SK-N-SH treated with all-trans-retinoic acid at 6 μM for 48 hours (cell line): ENCODE measurements at regions not wholly inside any gene's neighbourhood (a gene's known extent, or its start where the extent isn't known, plus 50 kb on each side); places are given as distances from the start of the nearest gene placed in this dataset.
A peak's percentile ranks its signal among the peaks of the same experiment; 100 is the strongest.
"Not testable (repeated sequence)": the region's sequence is repeated elsewhere in the genome, so short reads cannot be mapped to it uniquely, and the experiment has no call there.

Experiments used
- ATAC-seq: fragments of 200-7000 bp; cut with Tn5 transposase; 3 replicates; pipeline ENCODE4 v1.9.1; 2020; ENCODE audit warnings: mild to moderate bottlenecking, moderate library complexity
- ARNTL ChIP-seq: fragments of 450-650 bp; formaldehyde crosslinking; IDR thresholded peaks from 2 replicates; pipeline ENCODE4 v1.5.0; 2020; ENCODE audit warnings: low read depth, mild to moderate bottlenecking, moderate library complexity, borderline replicate concordance
- BACH2 ChIP-seq: fragments of 250-450 bp; sonication (Bioruptor Pico); IDR thresholded peaks from 2 replicates; pipeline ENCODE4 v1.9.0; 2021; ENCODE audit warnings: mild to moderate bottlenecking, borderline replicate concordance
- CSDC2 ChIP-seq: fragments of 250-450 bp; sonication (Bioruptor Pico); IDR thresholded peaks from 2 replicates; pipeline ENCODE4 v1.5.0; 2020; ENCODE audit warnings: mild to moderate bottlenecking, moderate library complexity
- ESRRG ChIP-seq: fragments of 250-450 bp; sonication (Bioruptor Pico); IDR thresholded peaks from 2 replicates; pipeline ENCODE4 v1.6.1; 2021; ENCODE audit warnings: mild to moderate bottlenecking
- GLIS3 ChIP-seq: fragments of 250-450 bp; sonication (Bioruptor Pico); IDR thresholded peaks from 2 replicates; pipeline ENCODE4 v1.5.0; 2020; ENCODE audit warnings: mild to moderate bottlenecking, moderate library complexity
- ISL1 ChIP-seq: fragments of 250-450 bp; sonication (Bioruptor Pico); IDR thresholded peaks from 2 replicates; pipeline ENCODE4 v2.1.2; 2022; ENCODE audit warnings: mild to moderate bottlenecking, moderate library complexity
- OSR1 ChIP-seq: fragments of 250-450 bp; sonication (Bioruptor Pico); IDR thresholded peaks from 2 replicates; pipeline ENCODE4 v1.8.0; 2022; ENCODE audit warnings: moderate library complexity, mild to moderate bottlenecking, inconsistent platforms
- RARB ChIP-seq: fragments of 250-450 bp; sonication (Bioruptor Pico); IDR thresholded peaks from 2 replicates; pipeline ENCODE4 v1.8.0; 2021; ENCODE audit warnings: mild to moderate bottlenecking, moderate library complexity
- SNAI2 ChIP-seq: fragments of 250-450 bp; sonication (Bioruptor Pico); IDR thresholded peaks from 2 replicates; pipeline ENCODE4 v1.5.0; 2020; ENCODE audit warnings: mild to moderate bottlenecking, moderate library complexity
- TCF4 ChIP-seq: fragments of 250-450 bp; sonication (Bioruptor Pico); IDR thresholded peaks from 2 replicates; pipeline ENCODE4 v1.8.0; 2021; ENCODE audit warnings: mild to moderate bottlenecking, moderate library complexity, borderline replicate concordance
- TSHZ2 ChIP-seq: fragments of 250-450 bp; sonication (Bioruptor Pico); IDR thresholded peaks from 2 replicates; pipeline ENCODE4 v1.5.0; 2020; ENCODE audit warnings: mild to moderate bottlenecking, moderate library complexity
- ZFP3 ChIP-seq: fragments of 250-450 bp; sonication (Bioruptor Pico); IDR thresholded peaks from 2 replicates; pipeline ENCODE4 v1.5.0; 2020; ENCODE audit warnings: mild to moderate bottlenecking, moderate library complexity
- ZFP30 ChIP-seq: fragments of 450-650 bp; formaldehyde crosslinking; IDR thresholded peaks from 2 replicates; pipeline ENCODE4 v1.5.0; 2022; ENCODE audit warnings: mild to moderate bottlenecking, moderate library complexity
- ZNF8 ChIP-seq: fragments of 450-650 bp; formaldehyde crosslinking; IDR thresholded peaks from 2 replicates; pipeline ENCODE4 v1.5.0; 2020; ENCODE audit warnings: mild to moderate bottlenecking, moderate library complexity
- TF ChIP-seq, protein P1 (sequence below): fragments of 250-450 bp; sonication (Bioruptor Pico); IDR thresholded peaks from 2 replicates; pipeline ENCODE4 v1.8.0; 2021; ENCODE audit warnings: low read depth, mild to moderate bottlenecking, moderate library complexity, borderline replicate concordance
- TF ChIP-seq, protein P2 (sequence below): fragments of 250-450 bp; sonication (Bioruptor Pico); IDR thresholded peaks from 2 replicates; pipeline ENCODE4 v1.5.1; 2020; ENCODE audit warnings: low read depth, mild to moderate bottlenecking, moderate library complexity

GRCh38 chr4:79197275-79198009, 128.4 kb downstream of the NAA11 start (continued):
- TF ChIP-seq TSHZ2 (CRISPR knock-in tag) (no peak), OSR1 (CRISPR knock-in tag) (no peak), SNAI2 (CRISPR knock-in tag) (no peak), ZNF8 (CRISPR knock-in tag) (no peak), ESRRG (CRISPR knock-in tag) (no peak)

GRCh38 chr4:79191292-79191691, 134.6 kb downstream of the NAA11 start:
- not testable (repeated sequence) for ATAC-seq

DNA sequence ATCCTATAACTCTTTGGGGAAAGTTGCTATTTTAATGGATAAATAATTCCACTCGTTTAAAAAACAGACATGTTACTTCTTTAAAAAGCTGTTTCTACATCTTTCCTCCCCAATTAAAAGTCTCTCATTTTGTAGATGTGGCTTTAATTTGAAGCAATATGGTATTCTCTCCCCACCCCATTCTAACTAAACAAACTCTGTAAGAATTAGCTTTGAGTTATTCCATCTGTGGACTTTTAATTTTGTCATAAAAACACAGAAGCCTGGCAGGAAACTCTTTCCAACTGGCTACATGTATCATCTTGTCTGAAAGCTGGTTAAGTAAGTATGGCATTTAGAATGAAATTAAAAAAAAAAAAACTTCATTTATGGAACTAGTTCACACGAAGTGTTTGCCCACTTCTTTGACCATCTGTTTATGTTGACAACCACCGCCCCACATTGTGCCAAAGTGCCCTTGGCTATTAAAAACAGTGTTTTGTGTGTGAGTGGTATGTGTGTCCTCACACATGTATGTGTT, 140.3 kb downstream of the NAA11 start:
- no peak for TF ChIP-seq ZNF8 (CRISPR knock-in tag)
- no peak for TF ChIP-seq ARNTL (CRISPR knock-in tag)
- TF ChIP-seq ISL1, result 0 out of 2 replicates have a peak, but pooled peaks have one; percentile 12
- TF ChIP-seq TCF4 (CRISPR knock-in tag), result peak; percentile 64

DNA sequence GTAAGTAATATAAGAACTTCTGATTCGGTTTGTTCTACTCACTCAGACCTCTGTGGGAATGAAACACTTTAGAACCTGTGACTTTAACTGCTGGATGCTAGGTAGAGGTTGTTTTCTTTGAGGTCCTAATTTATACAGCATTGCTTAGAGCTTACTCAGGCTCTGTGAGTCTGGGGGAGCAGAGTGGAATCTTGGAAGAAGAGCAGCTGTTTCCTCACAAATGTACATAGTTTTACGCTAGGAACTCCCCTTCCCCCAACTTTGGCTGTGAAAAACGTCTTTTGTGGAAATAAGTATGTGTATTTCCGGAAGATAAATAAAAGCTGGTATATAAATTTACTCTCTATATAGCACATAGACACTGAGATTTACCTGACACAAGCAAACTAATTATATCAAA, 141.4 kb downstream of the NAA11 start:
- TF ChIP-seq ISL1 (no peak), ESRRG (CRISPR knock-in tag) (no peak), TSHZ2 (CRISPR knock-in tag) (no peak), ZFP3 (no peak), ZFP30 (CRISPR knock-in tag) (no peak), CSDC2 (no peak), GLIS3 (CRISPR knock-in tag) (no peak), BACH2 (no peak)
- no peak for ATAC-seq

More for the DNA sequence above, 140.3 kb downstream of the NAA11 start:
- no peak for ATAC-seq

DNA sequence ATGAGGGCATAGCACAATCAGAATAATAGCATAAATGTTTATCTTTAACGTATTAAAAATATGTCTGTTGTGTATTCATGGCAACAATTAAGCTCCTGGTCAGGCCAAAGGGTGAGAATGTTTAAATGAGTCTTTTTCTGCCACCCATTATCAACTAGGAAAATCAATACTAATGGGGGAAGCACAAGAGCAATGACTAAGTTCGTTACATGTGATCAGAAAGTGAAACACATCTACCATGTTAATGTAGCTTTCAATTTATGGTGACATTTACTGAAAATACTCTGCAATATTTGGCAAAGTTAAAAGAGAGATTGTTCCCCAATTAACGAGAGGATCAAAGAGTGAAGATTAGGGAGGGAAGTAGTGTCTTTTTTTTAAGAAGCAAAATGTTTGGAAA, 143.7 kb downstream of the NAA11 start:
- TF ChIP-seq ZFP30 (CRISPR knock-in tag), result no peak
- no peak for ATAC-seq

DNA sequence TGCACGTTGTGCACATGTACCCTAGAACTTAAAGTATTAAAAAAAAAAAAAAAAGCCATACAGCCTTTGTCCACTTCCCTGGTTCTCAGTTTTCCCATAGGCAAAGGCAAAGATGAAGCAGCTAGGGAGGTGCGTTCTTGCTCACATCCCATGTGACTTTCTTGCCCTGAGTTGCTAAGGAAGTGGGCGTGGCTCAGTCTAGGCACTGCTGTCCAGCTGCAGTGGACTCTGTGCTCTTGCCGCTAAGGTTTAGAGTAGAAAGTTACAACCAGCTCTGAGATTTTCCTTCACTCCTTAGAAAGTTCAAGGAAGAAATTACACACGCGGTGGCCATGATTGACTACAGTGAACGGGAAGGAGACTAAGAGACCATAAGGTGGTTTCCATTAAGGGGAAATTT, 144.7 kb downstream of the NAA11 start:
- TF ChIP-seq ISL1 (no peak), ZFP30 (CRISPR knock-in tag) (no peak), GLIS3 (CRISPR knock-in tag) (no peak), ZNF8 (CRISPR knock-in tag) (no peak), OSR1 (CRISPR knock-in tag) (no peak), BACH2 (no peak), RARB (CRISPR knock-in tag) (no peak)
- TF ChIP-seq, protein P1, sequence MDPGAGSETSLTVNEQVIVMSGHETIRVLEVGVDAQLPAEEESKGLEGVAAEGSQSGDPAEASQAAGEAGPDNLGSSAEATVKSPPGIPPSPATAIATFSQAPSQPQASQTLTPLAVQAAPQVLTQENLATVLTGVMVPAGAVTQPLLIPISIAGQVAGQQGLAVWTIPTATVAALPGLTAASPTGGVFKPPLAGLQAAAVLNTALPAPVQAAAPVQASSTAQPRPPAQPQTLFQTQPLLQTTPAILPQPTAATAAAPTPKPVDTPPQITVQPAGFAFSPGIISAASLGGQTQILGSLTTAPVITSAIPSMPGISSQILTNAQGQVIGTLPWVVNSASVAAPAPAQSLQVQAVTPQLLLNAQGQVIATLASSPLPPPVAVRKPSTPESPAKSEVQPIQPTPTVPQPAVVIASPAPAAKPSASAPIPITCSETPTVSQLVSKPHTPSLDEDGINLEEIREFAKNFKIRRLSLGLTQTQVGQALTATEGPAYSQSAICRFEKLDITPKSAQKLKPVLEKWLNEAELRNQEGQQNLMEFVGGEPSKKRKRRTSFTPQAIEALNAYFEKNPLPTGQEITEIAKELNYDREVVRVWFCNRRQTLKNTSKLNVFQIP (CRISPR knock-in tag), result no peak
- TF ChIP-seq, protein P2, sequence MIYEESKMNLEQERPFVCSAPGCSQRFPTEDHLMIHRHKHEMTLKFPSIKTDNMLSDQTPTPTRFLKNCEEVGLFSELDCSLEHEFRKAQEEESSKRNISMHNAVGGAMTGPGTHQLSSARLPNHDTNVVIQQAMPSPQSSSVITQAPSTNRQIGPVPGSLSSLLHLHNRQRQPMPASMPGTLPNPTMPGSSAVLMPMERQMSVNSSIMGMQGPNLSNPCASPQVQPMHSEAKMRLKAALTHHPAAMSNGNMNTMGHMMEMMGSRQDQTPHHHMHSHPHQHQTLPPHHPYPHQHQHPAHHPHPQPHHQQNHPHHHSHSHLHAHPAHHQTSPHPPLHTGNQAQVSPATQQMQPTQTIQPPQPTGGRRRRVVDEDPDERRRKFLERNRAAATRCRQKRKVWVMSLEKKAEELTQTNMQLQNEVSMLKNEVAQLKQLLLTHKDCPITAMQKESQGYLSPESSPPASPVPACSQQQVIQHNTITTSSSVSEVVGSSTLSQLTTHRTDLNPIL, result no peak
- ATAC-seq, result no peak
